ENCODE measurements at regions not wholly inside any gene's neighbourhood (a gene's known extent, or its start where the extent isn't known, plus 50 kb on each side); places are given as distances from the start of the nearest gene placed in this dataset.

- TF ChIP-seq CTCF (conservative IDR thresholded peaks at IDR 0.05; ENCODE audit: low read length) (no peak), EZH2phosphoT487 (IDR thresholded peaks at IDR 0.05; ENCODE audit: borderline replicate concordance) (no peak)
Observed at GRCh38 chr2:106706283-106706682, 179.7 kb downstream of the ST6GAL2 start.

Measured in Loucy (cell line).